ENCODE measurements at regions not wholly inside any gene's neighbourhood (a gene's known extent, or its start where the extent isn't known, plus 50 kb on each side); places are given as distances from the start of the nearest gene placed in this dataset.

DNA sequence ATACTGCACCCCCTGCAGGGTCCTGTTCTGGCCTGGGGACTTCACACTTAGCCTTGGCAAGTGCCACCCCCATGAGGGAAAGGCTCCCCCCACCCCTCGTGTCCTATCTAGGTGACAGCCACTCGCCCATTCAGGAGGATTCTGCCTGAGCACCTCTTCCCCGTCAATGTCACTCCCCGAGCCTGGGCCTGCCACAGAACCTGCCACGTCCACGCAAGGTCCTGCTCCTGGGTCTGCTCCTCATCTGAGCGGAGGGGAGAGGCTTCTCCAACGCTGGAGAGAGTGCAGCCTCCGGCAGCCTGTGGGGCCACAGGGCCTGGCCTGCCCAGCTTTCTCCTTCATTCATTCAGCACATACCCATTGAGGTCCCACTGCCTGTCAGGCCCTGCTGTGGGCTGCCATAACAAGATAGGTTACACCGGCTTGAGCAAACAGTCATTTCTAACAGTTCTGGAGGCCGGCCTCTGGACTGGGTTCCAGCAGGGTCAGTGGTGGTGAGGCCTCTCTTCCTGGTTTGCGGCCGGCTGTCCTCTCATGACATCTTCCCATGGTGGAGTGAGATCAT lies 92.0 kb upstream of the RET start:
- H3K27ac ChIP-seq: no peak overlapping the region
- no peaks in the 10 kb centered on the region for H3K36me3 ChIP-seq
- no peaks in the 10 kb centered on the region for H4K20me1 ChIP-seq
- peaks cover 39 to 80% (median 58%) of the 10 kb centered on the region in 10 experiments for H3K4me1 ChIP-seq
- no peak for TF ChIP-seq Cebpa-rat (IDR thresholded peaks at IDR 0.05)
- H3K9me3 ChIP-seq (replicated peaks in 1 of 11): no peaks in the 10 kb centered on the region
- no peak overlapping the region for H3K9ac ChIP-seq
- no peak overlapping the region for H3K4me3 ChIP-seq
- no peaks in the 10 kb centered on the region for H3K27me3 ChIP-seq
- no peak overlapping the region; a peak in 1 of 22 replicates for H3K4me2 ChIP-seq

DNA sequence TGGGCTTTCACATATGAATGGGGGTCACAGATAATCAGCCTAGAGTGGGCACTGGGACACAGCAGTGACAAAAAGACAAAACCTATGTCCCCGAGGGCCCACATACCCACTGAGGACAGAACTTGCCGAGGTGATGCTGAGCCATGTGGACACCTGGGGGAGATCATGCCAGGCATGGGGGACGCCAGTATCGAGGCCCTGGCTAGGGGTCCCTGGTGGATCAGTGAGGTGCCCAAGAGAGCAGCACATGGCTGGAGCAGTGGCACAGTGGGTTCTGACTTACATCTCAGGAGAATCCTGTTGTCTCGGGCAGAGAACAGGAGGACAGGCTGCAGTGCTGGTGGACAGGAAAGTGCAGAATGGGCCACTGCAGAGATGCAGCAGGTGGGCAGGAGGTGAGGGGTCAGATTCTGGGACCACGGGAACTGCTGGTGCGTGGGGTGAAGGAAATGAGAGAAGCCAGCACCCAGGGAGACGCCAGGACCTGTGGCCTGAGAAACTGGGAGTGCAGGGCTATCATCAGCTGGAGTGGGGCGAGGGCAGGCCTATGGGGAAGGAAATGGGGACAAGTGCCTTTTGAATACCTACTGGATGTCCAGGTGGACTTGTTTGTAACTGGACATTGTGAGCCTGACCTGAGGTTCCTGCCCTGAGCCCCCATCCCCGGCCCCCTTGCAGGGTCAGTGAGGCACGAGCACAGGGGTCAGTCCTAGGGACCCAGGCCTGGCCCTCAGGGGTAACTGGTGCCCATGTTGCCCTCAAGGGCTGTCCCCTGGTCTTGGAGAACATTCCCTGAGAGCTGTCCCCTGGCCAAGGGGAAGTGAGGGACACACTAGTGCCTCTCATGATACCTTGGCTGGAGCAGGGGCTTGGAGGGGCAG lies 91.2 kb upstream of the RET start:
- H4K20me1 ChIP-seq: no peaks in the 10 kb centered on the region
- no peaks in the 10 kb centered on the region for H3K9me3 ChIP-seq (replicated peaks in 1 of 11)
- no peak overlapping the region for H3K9ac ChIP-seq
- no peaks in the 10 kb centered on the region for H3K27me3 ChIP-seq
- H3K4me2 ChIP-seq: peak overlapping the region in 4 of 11 experiments; percentile 16 to 86 (median 78); a peak in 5 of 22 replicates
- H3K36me3 ChIP-seq: no peaks in the 10 kb centered on the region
- no peak overlapping the region; a peak in 1 of 22 replicates for H3K27ac ChIP-seq
- no peak for TF ChIP-seq Cebpa-rat (IDR thresholded peaks at IDR 0.05)
- no peak overlapping the region for H3K4me3 ChIP-seq
- peaks cover 41 to 88% (median 67%) of the 10 kb centered on the region in 10 experiments for H3K4me1 ChIP-seq

DNA sequence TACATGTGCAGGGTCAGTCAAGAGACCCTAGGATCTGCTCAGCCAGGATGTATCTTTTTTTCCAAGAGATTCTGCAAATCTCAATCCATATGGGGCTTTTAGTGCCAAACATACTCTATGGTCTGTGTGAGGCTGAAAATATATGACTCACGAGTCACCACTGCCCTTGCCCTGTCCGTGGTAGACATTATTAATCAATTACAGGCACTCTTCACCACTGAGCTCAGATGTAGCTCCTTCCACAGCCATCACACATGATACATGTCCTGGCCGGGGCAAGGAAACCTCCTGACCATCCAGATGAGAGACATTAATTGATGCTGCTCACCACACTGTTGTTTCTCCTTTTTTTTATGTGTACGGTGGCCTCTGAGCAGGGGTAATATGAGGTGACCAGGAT lies 90.2 kb upstream of the RET start:
- Histone ChIP-seq H3K9me3 (replicated peaks in 1 of 11) (no peaks in the 10 kb centered on the region), H3K36me3 (no peaks in the 10 kb centered on the region), H3K4me2 (peak overlapping the region; percentile 56 to 86 (median 75)), H3K4me3 (no peak overlapping the region), H3K9ac (no peak overlapping the region; a peak in 1 of 22 replicates), H4K20me1 (no peaks in the 10 kb centered on the region), H3K4me1 (peaks cover 41 to 91% (median 73%) of the 10 kb centered on the region in 10 experiments), H3K27me3 (no peaks in the 10 kb centered on the region), H3K27ac (peak overlapping the region in 2 of 11 experiments; percentile 43 to 50; a peak in 2 of 22 replicates)
- no peak for TF ChIP-seq Cebpa-rat (IDR thresholded peaks at IDR 0.05)

DNA sequence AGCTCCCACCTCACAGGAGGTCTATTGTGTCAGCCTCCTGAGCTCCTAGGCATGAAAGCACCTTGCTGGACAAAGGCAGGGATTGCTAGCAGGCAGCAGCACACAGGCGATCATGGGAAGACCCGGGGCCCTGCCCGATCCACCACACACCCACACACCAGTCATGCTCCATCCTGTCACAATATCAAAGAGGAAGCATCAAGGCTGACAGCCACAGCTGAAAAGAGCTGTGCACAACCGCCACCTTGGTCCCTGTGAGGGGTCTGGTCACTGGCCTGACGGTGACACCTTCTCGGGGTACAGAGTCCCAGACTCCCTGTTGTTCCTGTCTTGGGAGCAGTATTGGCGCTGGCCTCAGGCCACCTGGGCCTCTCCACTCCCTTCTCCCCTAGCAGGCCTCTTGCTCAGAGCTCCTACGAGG lies 89.7 kb upstream of the RET start:
- Histone ChIP-seq H3K9ac (peak overlapping the region in 3 of 11 experiments; percentile 6 to 38 (median 25); a peak in 3 of 22 replicates), H3K4me2 (peak overlapping the region; percentile 56 to 86 (median 75)), H3K27ac (peak overlapping the region in 4 of 11 experiments; percentile 25 to 50 (median 42); a peak in 9 of 22 replicates), H4K20me1 (no peaks in the 10 kb centered on the region), H3K36me3 (no peaks in the 10 kb centered on the region), H3K27me3 (no peaks in the 10 kb centered on the region), H3K4me3 (no peak overlapping the region), H3K4me1 (peaks cover 41 to 86% (median 68%) of the 10 kb centered on the region in 10 experiments), H3K9me3 (replicated peaks in 1 of 11) (no peaks in the 10 kb centered on the region)
- TF ChIP-seq Cebpa-rat (IDR thresholded peaks at IDR 0.05): no peak

DNA sequence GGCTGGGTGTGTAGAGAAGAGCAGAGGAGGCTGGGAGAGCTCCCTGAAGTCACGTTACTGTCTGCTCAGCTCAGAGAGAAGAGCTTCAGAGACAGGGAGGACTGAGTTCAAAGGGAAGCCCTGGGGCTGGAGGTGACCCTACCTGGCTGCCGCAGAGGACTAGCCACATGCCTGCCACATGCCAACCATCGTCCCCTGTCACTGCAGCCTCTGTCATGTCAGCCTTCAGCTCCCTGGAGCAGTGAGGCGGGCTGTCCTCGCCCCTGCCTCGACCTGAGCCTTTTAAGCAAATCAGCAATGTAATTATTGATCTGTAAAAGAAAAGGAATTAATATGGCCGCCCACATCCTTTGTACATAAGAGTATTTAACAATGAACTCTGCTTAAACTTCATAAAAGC lies 89.3 kb upstream of the RET start:
- H3K9ac ChIP-seq: peak overlapping the region in 2 of 11 experiments; percentile 25 to 38; a peak in 5 of 22 replicates
- H3K36me3 ChIP-seq: no peaks in the 10 kb centered on the region
- peak overlapping the region; percentile 56 to 86 (median 75) for H3K4me2 ChIP-seq
- H3K27ac ChIP-seq: peak overlapping the region in 4 of 11 experiments; percentile 25 to 50 (median 42); a peak in 9 of 22 replicates
- TF ChIP-seq Cebpa-rat (IDR thresholded peaks at IDR 0.05): no peak
- H3K4me3 ChIP-seq: no peak overlapping the region
- H3K4me1 ChIP-seq: peaks cover 41 to 82% (median 65%) of the 10 kb centered on the region in 10 experiments
- no peaks in the 10 kb centered on the region for H4K20me1 ChIP-seq
- H3K9me3 ChIP-seq (replicated peaks in 1 of 11): no peaks in the 10 kb centered on the region
- no peaks in the 10 kb centered on the region for H3K27me3 ChIP-seq

DNA sequence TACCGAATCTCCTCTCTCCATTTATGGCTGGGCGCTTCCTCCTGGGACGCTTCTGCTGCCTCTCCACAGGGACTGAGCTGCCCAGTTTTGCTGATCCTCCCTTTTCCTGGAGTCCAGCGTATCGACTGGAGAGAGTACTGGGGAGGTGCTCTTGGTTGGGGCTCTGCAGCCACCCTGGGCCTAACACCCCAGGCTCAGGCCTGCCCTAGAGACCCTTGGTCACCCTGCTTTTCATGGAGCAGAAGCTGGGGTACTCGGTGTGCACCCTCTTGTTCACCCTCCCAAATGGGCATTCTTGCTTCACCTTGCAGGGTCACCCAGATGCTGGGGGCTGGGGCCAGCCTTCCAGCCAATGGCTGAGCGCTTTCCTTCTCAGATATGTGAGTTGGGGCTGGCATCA lies 88.8 kb upstream of the RET start:
- no peak overlapping the region for H3K4me3 ChIP-seq
- no peaks in the 10 kb centered on the region for H4K20me1 ChIP-seq
- peak overlapping the region; percentile 59 to 86 (median 75) for H3K4me2 ChIP-seq
- peak overlapping the region in 6 of 11 experiments; percentile 15 to 50 (median 36); a peak in 7 of 22 replicates for H3K27ac ChIP-seq
- peak overlapping the region in 1 of 11 experiments; percentile 25; a peak in 2 of 22 replicates for H3K9ac ChIP-seq
- peaks cover 41 to 77% (median 60%) of the 10 kb centered on the region in 10 experiments for H3K4me1 ChIP-seq
- no peaks in the 10 kb centered on the region for H3K9me3 ChIP-seq (replicated peaks in 1 of 11)
- H3K36me3 ChIP-seq: no peaks in the 10 kb centered on the region
- H3K27me3 ChIP-seq: no peaks in the 10 kb centered on the region
- no peak for TF ChIP-seq Cebpa-rat (IDR thresholded peaks at IDR 0.05)

DNA sequence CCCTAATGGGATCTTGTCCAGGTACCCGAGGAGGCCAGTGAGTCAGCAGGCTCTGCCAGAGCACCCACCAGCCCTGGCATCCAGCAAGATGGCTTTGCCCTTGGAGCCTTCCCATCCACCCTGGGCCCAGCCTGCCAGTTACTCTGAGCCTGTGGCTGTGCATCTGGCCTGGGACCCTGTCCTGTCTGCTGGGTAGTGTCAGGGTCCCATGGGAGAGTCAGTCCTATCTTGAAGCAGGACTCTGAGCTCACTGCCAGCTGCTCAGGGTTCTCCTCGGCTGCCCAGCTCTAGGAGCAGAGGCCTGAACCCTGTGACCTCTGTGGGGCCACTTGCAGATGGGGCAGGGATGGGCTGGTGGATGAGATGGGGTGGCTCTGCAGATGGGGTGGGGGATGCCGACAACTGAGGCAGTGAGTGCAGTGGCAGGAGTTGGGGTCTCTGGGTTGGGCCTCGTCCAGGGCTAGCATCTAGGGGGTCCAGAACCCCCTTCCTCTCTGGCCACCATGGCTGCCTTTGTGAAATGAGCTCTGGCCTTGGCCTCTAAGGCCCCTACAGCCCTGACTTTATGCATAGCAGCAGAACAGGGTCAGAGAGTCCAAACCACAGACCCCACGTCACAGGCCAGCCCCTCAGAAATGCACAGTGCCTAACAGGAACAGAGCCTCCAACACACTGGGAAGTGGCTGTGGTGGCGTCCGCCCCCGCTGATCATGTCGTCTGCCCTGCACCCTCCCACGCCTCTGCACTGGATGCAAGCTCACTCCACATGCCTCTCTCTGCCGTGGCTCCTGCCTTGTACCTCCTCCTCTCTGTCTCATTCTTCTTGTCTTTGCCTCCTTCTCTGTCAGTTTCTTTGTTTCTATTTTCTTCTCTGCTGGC lies 88.1 kb upstream of the RET start:
- Histone ChIP-seq H3K9ac (peak overlapping the region in 4 of 11 experiments; percentile 17 to 43 (median 26); a peak in 3 of 22 replicates), H3K4me2 (peak overlapping the region; percentile 59 to 86 (median 75)), H3K27me3 (no peaks in the 10 kb centered on the region), H3K9me3 (replicated peaks in 1 of 11) (no peaks in the 10 kb centered on the region), H3K4me3 (no peak overlapping the region), H3K27ac (peak overlapping the region in 6 of 11 experiments; percentile 15 to 50 (median 36); a peak in 11 of 22 replicates), H4K20me1 (no peaks in the 10 kb centered on the region), H3K36me3 (no peaks in the 10 kb centered on the region), H3K4me1 (peaks cover 41 to 70% (median 53%) of the 10 kb centered on the region in 10 experiments)
- no peak for TF ChIP-seq Cebpa-rat (IDR thresholded peaks at IDR 0.05)

DNA sequence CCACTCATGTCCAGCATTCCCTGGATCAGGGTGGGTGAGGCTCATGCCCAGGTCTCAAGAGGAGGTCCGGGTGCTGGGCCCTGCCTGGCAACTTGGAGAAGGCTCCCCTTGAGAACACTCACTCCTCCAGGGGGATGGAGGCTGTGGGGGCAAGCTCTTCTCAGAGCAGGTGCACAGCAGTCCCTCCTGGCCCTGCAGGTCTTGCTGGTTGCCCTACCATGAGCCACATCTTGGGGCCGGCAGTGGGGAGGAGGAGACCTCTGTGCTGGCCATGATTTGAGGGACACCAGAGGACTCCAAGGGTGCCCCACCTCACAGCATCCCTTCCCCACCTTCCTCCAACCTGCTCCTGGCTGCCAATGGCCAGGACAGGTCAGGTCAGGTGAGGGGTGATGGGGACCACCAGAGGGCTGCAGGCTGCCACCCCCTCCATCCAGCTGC lies 87.4 kb upstream of the RET start:
- H4K20me1 ChIP-seq: no peaks in the 10 kb centered on the region
- no peaks in the 10 kb centered on the region for H3K9me3 ChIP-seq (replicated peaks in 1 of 11)
- no peak for TF ChIP-seq Cebpa-rat (IDR thresholded peaks at IDR 0.05)
- H3K4me3 ChIP-seq: no peak overlapping the region
- peak overlapping the region in 3 of 11 experiments; percentile 17 to 27 (median 25); a peak in 1 of 22 replicates for H3K9ac ChIP-seq
- no peaks in the 10 kb centered on the region for H3K27me3 ChIP-seq
- peaks cover 41 to 62% (median 50%) of the 10 kb centered on the region in 10 experiments for H3K4me1 ChIP-seq
- H3K36me3 ChIP-seq: no peaks in the 10 kb centered on the region
- peak overlapping the region; percentile 59 to 86 (median 75) for H3K4me2 ChIP-seq
- H3K27ac ChIP-seq: peak overlapping the region in 3 of 11 experiments; percentile 42 to 50 (median 43); a peak in 2 of 22 replicates

Measured in BLaER1 treated with 17β-estradiol and CSF1 and Interleukin-3, amounts not matched to agents 10 nM and 100 nM (cell line).